GM12891 (cell line): ENCODE measurements at regions not wholly inside any gene's neighbourhood (a gene's known extent, or its start where the extent isn't known, plus 50 kb on each side); places are given as distances from the start of the nearest gene placed in this dataset.

Source experiments
- POLR2A ChIP-seq: IDR thresholded peaks from 2 replicates; pipeline ENCODE4 v1.6.1; 2011; ENCODE audit warnings: low read depth, low read length, control low read depth
- POLR2AphosphoS5 ChIP-seq: IDR thresholded peaks from 2 replicates; pipeline ENCODE4 v1.6.1; 2011; ENCODE audit warnings: low read depth, low read length, control low read depth
- POU2F2 ChIP-seq: IDR thresholded peaks from 2 replicates; pipeline ENCODE4 v1.6.1; 2011; ENCODE audit warnings: low read depth, mild to moderate bottlenecking, control low read depth, low read length, moderate library complexity
- TAF1 ChIP-seq: IDR thresholded peaks from 2 replicates; pipeline ENCODE4 v1.6.1; 2011; ENCODE audit warnings: low read depth, low read length, control low read depth

DNA sequence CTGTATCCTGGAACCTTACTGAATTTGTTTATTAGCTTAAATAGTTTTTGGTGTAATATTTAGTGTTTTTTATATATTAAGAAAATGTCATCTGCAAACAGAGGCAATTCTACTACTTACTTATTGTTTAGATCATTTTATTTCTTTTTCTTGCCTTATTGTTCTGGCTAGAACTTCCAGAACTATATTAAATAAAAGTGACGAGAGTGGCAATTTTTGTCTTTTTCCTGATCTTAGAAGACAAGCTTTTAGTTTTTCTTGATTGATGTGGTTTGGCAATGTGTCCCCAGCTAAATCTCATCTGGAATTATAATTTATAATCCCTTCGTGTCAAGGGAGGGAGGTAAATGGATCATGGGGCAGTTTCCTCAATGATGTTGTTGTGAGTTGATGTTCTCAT, 857.8 kb downstream of the SLC6A15 start:
- TF ChIP-seq POLR2A: no peak
- TF ChIP-seq POLR2AphosphoS5: no peak
- no peak for TF ChIP-seq TAF1
- TF ChIP-seq POU2F2: no peak
